Right lobe of liver (tissue), 4 donors: ENCODE measurements at regions not wholly inside any gene's neighbourhood (a gene's known extent, or its start where the extent isn't known, plus 50 kb on each side); places are given as distances from the start of the nearest gene placed in this dataset.

Experiments
- POLR2A ChIP-seq: fragments of 450-650 bp; IDR thresholded peaks from one replicate; pipeline ENCODE4 v1.6.1; 2017; ENCODE audit warnings: antibody characterized with exemption, mild to moderate bottlenecking
- TF ChIP-seq, protein P1 (sequence below), 4 donors: fragments of 200-600 bp in 3 of 4; fragments of 450-650 bp in 1 of 4; IDR thresholded peaks; one replicate each; pipeline versions ENCODE4 v1.5.1 to v1.8.0; 2016 to 2022; ENCODE audit warnings: antibody characterized with exemption in 4 of 4, mild to moderate bottlenecking in 2 of 4
- donor health status: DM: no; HTN: no; CAD: no.
- donor health status: DM: no; HTN: no; CAD: no.
- donor health status: DM: no; HTN: yes; CAD: no.

DNA sequence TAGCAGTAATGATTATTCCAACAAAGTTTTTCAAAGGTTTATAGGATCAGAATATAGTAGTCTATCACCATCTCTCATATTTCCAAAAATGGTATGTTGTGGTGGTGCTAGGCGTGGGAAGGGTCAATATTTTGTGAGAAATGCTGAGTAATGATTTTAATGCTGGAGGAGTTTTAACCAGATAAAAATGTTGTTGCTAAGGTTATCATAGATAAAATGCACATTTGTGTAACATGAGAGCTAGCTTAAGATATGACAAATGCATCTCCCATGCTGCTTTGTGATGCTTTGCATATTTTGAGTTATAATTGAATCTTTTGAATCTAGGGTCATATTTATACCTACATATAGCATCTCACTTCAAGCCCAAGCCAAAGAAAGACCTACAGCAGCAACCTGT is 103.9 kb upstream of the ROBO1 start:
- TF ChIP-seq, protein P1, sequence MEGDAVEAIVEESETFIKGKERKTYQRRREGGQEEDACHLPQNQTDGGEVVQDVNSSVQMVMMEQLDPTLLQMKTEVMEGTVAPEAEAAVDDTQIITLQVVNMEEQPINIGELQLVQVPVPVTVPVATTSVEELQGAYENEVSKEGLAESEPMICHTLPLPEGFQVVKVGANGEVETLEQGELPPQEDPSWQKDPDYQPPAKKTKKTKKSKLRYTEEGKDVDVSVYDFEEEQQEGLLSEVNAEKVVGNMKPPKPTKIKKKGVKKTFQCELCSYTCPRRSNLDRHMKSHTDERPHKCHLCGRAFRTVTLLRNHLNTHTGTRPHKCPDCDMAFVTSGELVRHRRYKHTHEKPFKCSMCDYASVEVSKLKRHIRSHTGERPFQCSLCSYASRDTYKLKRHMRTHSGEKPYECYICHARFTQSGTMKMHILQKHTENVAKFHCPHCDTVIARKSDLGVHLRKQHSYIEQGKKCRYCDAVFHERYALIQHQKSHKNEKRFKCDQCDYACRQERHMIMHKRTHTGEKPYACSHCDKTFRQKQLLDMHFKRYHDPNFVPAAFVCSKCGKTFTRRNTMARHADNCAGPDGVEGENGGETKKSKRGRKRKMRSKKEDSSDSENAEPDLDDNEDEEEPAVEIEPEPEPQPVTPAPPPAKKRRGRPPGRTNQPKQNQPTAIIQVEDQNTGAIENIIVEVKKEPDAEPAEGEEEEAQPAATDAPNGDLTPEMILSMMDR (IDR thresholded peaks at IDR 0.05), result no peak
- no peak for TF ChIP-seq POLR2A
